CD4-positive, alpha-beta T cell (primary cell): ENCODE measurements at regions not wholly inside any gene's neighbourhood (a gene's known extent, or its start where the extent isn't known, plus 50 kb on each side); places are given as distances from the start of the nearest gene placed in this dataset.

Source experiments
- ATAC-seq: fragments of 200-7000 bp; cut with Tn5 transposase; one replicate; pipeline ENCODE4 v1.10.0; 2022; ENCODE audit warnings: mild to moderate bottlenecking; ENCODE audit not compliant: poor library complexity
- CTCF ChIA-PET: fragments of 350-600 bp; sonication (Branson Sonifier 250); formaldehyde crosslinking; loops from one replicate; lab custom pipeline; 2021; ENCODE audit warnings: antibody characterized with exemption, inconsistent platforms; lab: Charles Lee
- POLR2A ChIA-PET: fragments of 350-600 bp; sonication (Branson Sonifier 250); formaldehyde crosslinking; loops from one replicate; lab custom pipeline; 2021; ENCODE audit warnings: antibody characterized with exemption, inconsistent platforms; lab: Charles Lee
- DNase-seq, 14 experiments: peaks; one replicate each; pipeline ENCODE4 v3.0.0-alpha.2; 2013 to 2020; ENCODE audit warnings: mixed read lengths in 2 of 14
- H3K27ac ChIP-seq, 2 donors: one replicate each; pipeline versions ENCODE4 v1.5.1 to v1.7.0; 2013; ENCODE audit warnings: low read length in 2 of 2, low read depth in 1 of 2, mild to moderate bottlenecking in 1 of 2
- H3K27me3 ChIP-seq, 2 experiments: 1 replicate in 1 of 2; 2 replicates in 1 of 2; pipeline versions ENCODE4 v1.6.1 to v1.7.0; 2013; ENCODE audit warnings: low read length in 2 of 2, control low read depth in 1 of 2, mild to moderate bottlenecking in 1 of 2, moderate library complexity in 1 of 2; ENCODE audit not compliant: insufficient read depth in 2 of 2, control insufficient read depth in 1 of 2
- H3K36me3 ChIP-seq: one replicate; pipeline ENCODE4 v1.6.1; 2013; ENCODE audit warnings: low read length, control low read depth; ENCODE audit not compliant: insufficient read depth
- H3K4me1 ChIP-seq: one replicate; pipeline ENCODE4 v1.6.1; 2013; ENCODE audit warnings: low read length, control low read depth; ENCODE audit not compliant: insufficient read depth
- H3K4me3 ChIP-seq: one replicate; pipeline ENCODE4 v1.5.1; 2013; ENCODE audit warnings: mild to moderate bottlenecking, low read length, moderate library complexity
- H3K9me3 ChIP-seq, 2 experiments: 1 replicate in 1 of 2; 2 replicates in 1 of 2; pipeline versions ENCODE4 v1.6.1 to v1.7.0; 2013; ENCODE audit warnings: low read length in 2 of 2, mild to moderate bottlenecking in 2 of 2, control low read depth in 1 of 2, moderate library complexity in 1 of 2; ENCODE audit not compliant: control insufficient read depth in 1 of 2, insufficient read depth in 1 of 2
- H3K27ac Mint-ChIP-seq: one replicate; pipeline ENCODE4 v1.8.0; 2020; ENCODE audit warnings: mixed read lengths
- H3K27me3 Mint-ChIP-seq: one replicate; pipeline ENCODE4 v1.8.0; 2021; ENCODE audit warnings: mixed read lengths
- H3K36me3 Mint-ChIP-seq: one replicate; pipeline ENCODE4 v1.8.0; 2021; ENCODE audit warnings: low read depth, mixed read lengths
- H3K4me1 Mint-ChIP-seq: one replicate; pipeline ENCODE4 v1.8.0; 2021; ENCODE audit warnings: low read depth, mixed read lengths
- H3K4me3 Mint-ChIP-seq: one replicate; pipeline ENCODE4 v1.8.0; 2020; ENCODE audit warnings: mild to moderate bottlenecking, mixed read lengths
- H3K9me3 Mint-ChIP-seq: one replicate; pipeline ENCODE4 v1.8.0; 2020; ENCODE audit warnings: mixed read lengths
- CTCF ChIP-seq: fragments of 200-600 bp; IDR thresholded peaks from one replicate; pipeline ENCODE4 v1.8.0; 2022; ENCODE audit warnings: antibody characterized with exemption, mild to moderate bottlenecking
- intact Hi-C, 2 experiments: fragments of 100-400 bp; cut with DNase I in 1 of 2; cut with micrococcal nuclease in 1 of 2; formaldehyde crosslinking; loops; one replicate each; pipeline versions ENCODE4 v1.15.1 to v1.9.0; 2023 to 2025; cut with DNase I, micrococcal nuclease

- no peaks in the 10 kb centered on the region for H3K27me3 ChIP-seq
- TF ChIP-seq CTCF, result no peak
- POLR2A ChIA-PET, result no interaction called here
- H3K4me1 Mint-ChIP-seq, result no peaks in the 10 kb centered on the region
- peaks cover 0 to 35% of the 10 kb centered on the region in 2 experiments for H3K9me3 ChIP-seq
- no peaks in the 10 kb centered on the region for H3K36me3 Mint-ChIP-seq
- no peak overlapping the region for H3K27ac Mint-ChIP-seq
- H3K27ac ChIP-seq, result no peak overlapping the region
- DNase-seq (no peak), ATAC-seq (no peak)
- H3K4me1 ChIP-seq, result no peaks in the 10 kb centered on the region
- no peak overlapping the region for H3K4me3 Mint-ChIP-seq
- intact Hi-C loops, result no loop called here
- CTCF ChIA-PET, result no interaction called here
- H3K36me3 ChIP-seq, result no peaks in the 10 kb centered on the region
- no peaks in the 10 kb centered on the region for H3K9me3 Mint-ChIP-seq
- H3K27me3 Mint-ChIP-seq, result no peaks in the 10 kb centered on the region
- H3K4me3 ChIP-seq, result no peak overlapping the region
Observed at GRCh38 chr22:48615171-48616008, 1212.3 kb downstream of the BRD1 start.

DNA sequence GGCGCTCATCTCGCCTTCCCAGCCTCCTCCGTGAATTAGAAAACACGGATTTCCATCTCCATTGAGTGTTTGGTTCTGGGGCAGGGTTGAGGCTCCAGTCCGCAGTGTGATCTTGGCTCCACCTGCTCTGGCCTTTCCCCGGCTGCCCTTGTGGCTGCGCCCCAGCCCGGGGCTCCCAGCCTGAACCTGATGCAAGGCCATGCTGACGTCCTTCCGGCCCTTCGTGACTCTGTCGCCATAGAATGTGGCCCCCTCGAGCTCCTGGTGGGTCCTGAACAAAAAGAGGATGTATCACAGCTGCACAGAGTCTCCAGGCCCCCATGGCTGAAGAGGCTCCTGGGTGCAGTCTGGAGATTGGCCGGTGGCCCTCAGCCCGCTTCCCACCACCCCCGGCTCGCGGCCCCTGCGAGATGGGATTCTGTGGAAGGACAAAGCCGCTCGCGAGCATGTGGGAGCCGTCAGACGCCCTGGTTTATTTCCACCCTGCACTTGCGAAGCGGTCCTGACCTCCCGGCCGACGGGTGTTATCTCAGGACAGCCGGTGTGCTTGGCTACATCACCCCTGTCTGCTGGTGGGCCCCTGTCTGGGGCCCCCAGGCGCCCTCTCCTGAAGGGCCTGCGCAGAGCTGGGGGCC is 1214.0 kb downstream of the BRD1 start:
- H3K9me3 ChIP-seq, result peaks cover 0 to 48% of the 10 kb centered on the region in 2 experiments
- Mint-ChIP-seq H3K27me3 (no peaks in the 10 kb centered on the region), H3K4me3 (no peak overlapping the region), H3K27ac (no peak overlapping the region), H3K9me3 (no peaks in the 10 kb centered on the region), H3K36me3 (no peaks in the 10 kb centered on the region), H3K4me1 (no peaks in the 10 kb centered on the region)
- ATAC-seq, result no peak
- H3K27me3 ChIP-seq, result no peaks in the 10 kb centered on the region
- CTCF ChIA-PET, result no interaction called here
- intact Hi-C loops, result no loop called here
- H3K4me3 ChIP-seq, result no peak overlapping the region
- no peaks in the 10 kb centered on the region for H3K4me1 ChIP-seq
- no peak overlapping the region for H3K27ac ChIP-seq
- no peaks in the 10 kb centered on the region for H3K36me3 ChIP-seq
- no peak for TF ChIP-seq CTCF
- POLR2A ChIA-PET, result no interaction called here
- no peak for DNase-seq

GRCh38 chr22:48612077-48612995 is 1215.3 kb downstream of the BRD1 start:
- TF ChIP-seq CTCF, result no peak
- H3K27ac Mint-ChIP-seq, result no peak overlapping the region
- ChIA-PET CTCF (no interaction called here), POLR2A (no interaction called here)
- intact Hi-C loops, result no loop called here
- Histone ChIP-seq H3K4me1 (no peaks in the 10 kb centered on the region), H3K4me3 (no peak overlapping the region), H3K9me3 (peaks cover 0 to 55% of the 10 kb centered on the region in 2 experiments), H3K27ac (no peak overlapping the region), H3K36me3 (no peaks in the 10 kb centered on the region), H3K27me3 (no peaks in the 10 kb centered on the region)
- H3K9me3 Mint-ChIP-seq, result no peaks in the 10 kb centered on the region
- no peaks in the 10 kb centered on the region for H3K27me3 Mint-ChIP-seq
- no peaks in the 10 kb centered on the region for H3K4me1 Mint-ChIP-seq
- H3K4me3 Mint-ChIP-seq, result no peak overlapping the region
- no peak for ATAC-seq
- H3K36me3 Mint-ChIP-seq, result no peaks in the 10 kb centered on the region
- DNase-seq, result no peak
